ENCODE measurements at regions not wholly inside any gene's neighbourhood (a gene's known extent, or its start where the extent isn't known, plus 50 kb on each side); places are given as distances from the start of the nearest gene placed in this dataset.

GRCh38 chr16:54503011-54503855, 216.6 kb upstream of the IRX3 start:
- H3K4me3 ChIP-seq (ENCODE audit: low read length): no peak overlapping the region
- TF ChIP-seq CTCF (conservative IDR thresholded peaks at IDR 0.05; ENCODE audit: low read length): no peak
- DNase-seq (ENCODE audit: low read depth): peak; percentile 85

- no peak for TF ChIP-seq CTCF (conservative IDR thresholded peaks at IDR 0.05; ENCODE audit: low read length)
- H3K4me3 ChIP-seq (ENCODE audit: low read length): no peak overlapping the region
- no peak for DNase-seq (ENCODE audit: low read depth)
Observed at GRCh38 chr16:54501797-54502196, 215.2 kb upstream of the IRX3 start.

- TF ChIP-seq CTCF (conservative IDR thresholded peaks at IDR 0.05; ENCODE audit: low read length): no peak
- no peak for DNase-seq (ENCODE audit: low read depth)
- H3K4me3 ChIP-seq (ENCODE audit: low read length): no peak overlapping the region
Observed at GRCh38 chr16:54493594-54493993, 207.0 kb upstream of the IRX3 start.

GRCh38 chr16:54493061-54493460, 206.5 kb upstream of the IRX3 start:
- DNase-seq (ENCODE audit: low read depth): peak; percentile 37
- H3K4me3 ChIP-seq (ENCODE audit: low read length): no peak overlapping the region
- no peak for TF ChIP-seq CTCF (conservative IDR thresholded peaks at IDR 0.05; ENCODE audit: low read length)

- DNase-seq (ENCODE audit: low read depth): no peak
- no peak for TF ChIP-seq CTCF (conservative IDR thresholded peaks at IDR 0.05; ENCODE audit: low read length)
- no peak overlapping the region for H3K4me3 ChIP-seq (ENCODE audit: low read length)
Observed at GRCh38 chr16:54490112-54490488, 203.5 kb upstream of the IRX3 start.

GRCh38 chr16:54489225-54490111, 202.9 kb upstream of the IRX3 start:
- H3K4me3 ChIP-seq (ENCODE audit: low read length): no peak overlapping the region
- no peak for TF ChIP-seq CTCF (conservative IDR thresholded peaks at IDR 0.05; ENCODE audit: low read length)
- no peak for DNase-seq (ENCODE audit: low read depth)
